Skin epidermis (tissue), 12 donors: ENCODE measurements at regions not wholly inside any gene's neighbourhood (a gene's known extent, or its start where the extent isn't known, plus 50 kb on each side); places are given as distances from the start of the nearest gene placed in this dataset.

ENCODE experiments used
- H3K27ac ChIP-seq, 21 experiments: fragments of 200-600 bp; sonication (generic) in 11 of 21; one replicate each; pipeline ENCODE4 v1.5.0; 2020; ENCODE audit warnings: mild to moderate bottlenecking in 3 of 21, inconsistent platforms in 2 of 21, moderate library complexity in 2 of 21
- H3K4me3 ChIP-seq, 7 experiments: fragments of 200-600 bp; sonication (generic) in 2 of 7; one replicate each; pipeline ENCODE4 v1.5.0; 2020; ENCODE audit warnings: inconsistent platforms in 2 of 7, mild to moderate bottlenecking in 2 of 7, moderate library complexity in 1 of 7

DNA sequence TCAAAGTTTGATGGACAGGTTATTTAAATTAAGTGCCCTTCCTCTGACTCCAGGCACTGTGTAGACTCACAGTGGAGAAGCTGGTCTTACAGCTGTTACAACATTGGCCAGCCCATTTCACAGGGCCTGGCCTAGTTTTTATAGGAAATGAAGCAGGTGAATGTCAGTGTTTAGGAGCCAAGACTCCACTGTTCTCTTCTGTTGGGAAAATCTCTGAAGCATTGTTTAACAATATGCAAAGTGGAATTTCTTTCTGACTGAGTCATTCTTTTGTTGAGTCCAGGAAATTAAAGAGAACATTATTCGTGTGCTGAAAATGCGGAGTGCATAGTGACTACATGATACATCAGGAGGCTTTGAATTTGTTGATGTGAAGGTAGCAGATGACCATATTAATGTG is 64.7 kb downstream of the ARRDC4 start:
- peak overlapping the region in 1 of 21 experiments; percentile 64 for H3K27ac ChIP-seq

DNA sequence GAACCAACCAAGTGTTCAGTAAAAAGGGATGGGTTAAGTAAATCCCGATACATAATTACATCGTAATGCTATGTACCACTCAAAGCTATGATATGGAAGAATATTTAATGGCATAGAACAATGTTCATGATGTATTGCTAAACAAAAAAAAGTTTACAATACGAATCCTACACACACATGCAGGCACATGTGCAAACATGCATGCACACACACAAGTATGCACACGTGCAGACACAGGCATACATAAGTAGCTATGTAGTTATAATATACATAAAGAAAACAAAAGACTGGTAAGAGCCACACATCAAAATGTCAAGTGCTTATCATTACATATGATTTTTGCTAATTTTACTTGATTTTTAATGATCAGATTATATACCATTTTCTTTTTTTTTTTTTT is 74.2 kb downstream of the ARRDC4 start:
- Histone ChIP-seq H3K4me3 (no peak overlapping the region), H3K27ac (peak overlapping the region in 2 of 21 experiments; percentile 8 to 44)

More for the DNA sequence above, 64.7 kb downstream of the ARRDC4 start:
- H3K4me3 ChIP-seq, result no peak overlapping the region

DNA sequence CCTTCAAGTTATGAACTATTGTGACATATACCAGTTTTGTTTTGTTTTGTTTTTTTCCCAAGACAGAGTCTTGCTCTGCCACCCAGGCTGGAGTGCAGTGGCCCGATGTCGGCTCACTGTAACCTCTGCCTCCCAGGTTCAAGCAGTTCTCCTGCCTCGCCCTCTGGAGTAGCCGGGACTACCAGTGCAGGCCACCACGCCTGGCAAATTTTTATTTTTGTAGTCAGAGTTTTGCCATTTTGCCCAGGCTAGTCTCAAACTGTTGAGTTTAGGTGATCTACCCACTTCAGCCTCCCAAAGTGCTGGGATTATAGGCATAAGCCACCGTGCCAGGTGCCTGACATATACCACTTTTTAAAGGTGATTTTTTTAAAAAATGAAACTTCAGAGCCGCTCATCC is 74.6 kb downstream of the ARRDC4 start:
- no peak overlapping the region for H3K4me3 ChIP-seq
- peak overlapping the region in 7 of 21 experiments; percentile 8 to 52 (median 37) for H3K27ac ChIP-seq

DNA sequence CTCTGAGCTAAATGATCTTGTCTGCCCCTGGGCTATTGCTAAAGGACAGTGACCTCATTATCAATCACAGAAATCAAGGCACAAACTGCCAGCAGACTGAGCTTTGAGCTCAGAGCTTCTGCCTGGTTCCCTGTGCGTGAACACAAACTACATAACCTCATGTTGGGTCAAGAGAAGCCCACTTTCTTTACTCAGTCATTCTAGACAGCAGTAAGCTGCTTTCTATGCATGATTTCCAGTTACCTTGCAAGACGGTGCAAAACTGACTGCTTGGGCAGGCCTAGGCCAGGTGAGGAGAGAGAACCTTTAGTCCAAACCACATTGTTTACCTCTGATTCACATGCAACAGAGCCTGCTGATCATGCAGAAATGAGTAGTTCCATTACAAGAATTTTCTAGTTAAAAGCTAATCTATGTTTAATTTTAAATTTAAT is 75.1 kb downstream of the ARRDC4 start:
- peak overlapping the region in 7 of 21 experiments; percentile 8 to 52 (median 37) for H3K27ac ChIP-seq
- H3K4me3 ChIP-seq, result no peak overlapping the region

DNA sequence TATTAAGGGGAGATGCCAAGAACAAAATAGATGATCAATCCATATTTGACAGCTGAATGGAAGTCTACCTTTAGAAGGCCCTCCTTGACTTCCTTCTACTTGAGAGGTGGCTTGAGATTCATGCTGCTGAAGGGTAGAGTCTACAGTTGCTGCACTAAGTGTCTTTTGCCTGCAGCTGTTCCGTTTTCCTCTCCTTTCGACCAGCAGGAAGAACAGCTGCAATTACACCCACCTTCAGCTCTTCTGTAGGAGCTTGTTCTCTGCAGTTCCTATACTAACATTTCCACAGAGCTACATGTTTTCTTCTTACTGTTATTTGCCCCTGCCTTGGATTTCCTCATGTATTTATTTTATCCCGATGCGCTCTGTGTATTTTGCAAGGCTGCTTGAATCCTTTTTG is 79.1 kb downstream of the ARRDC4 start:
- Histone ChIP-seq H3K4me3 (no peak overlapping the region), H3K27ac (no peak overlapping the region)

DNA sequence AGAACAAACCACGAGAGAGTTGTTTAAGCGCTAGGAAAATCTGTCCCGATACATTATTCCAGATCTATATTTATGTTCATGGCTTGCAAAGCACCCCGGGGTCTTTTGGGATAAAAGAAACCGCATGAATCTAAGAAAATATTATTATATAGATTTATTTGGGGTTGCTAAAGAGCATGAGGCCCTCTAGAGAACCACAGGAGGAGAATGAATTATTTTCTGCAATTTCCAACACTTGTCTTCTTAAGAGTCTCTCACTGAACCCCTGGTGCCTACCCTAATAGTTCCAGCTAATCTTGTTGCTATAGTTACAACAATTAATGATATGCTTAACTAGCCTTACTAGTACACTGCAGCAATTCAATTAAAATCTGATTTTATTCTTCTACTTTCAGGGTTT is 79.6 kb downstream of the ARRDC4 start:
- H3K27ac ChIP-seq, result no peak overlapping the region
- no peak overlapping the region for H3K4me3 ChIP-seq

DNA sequence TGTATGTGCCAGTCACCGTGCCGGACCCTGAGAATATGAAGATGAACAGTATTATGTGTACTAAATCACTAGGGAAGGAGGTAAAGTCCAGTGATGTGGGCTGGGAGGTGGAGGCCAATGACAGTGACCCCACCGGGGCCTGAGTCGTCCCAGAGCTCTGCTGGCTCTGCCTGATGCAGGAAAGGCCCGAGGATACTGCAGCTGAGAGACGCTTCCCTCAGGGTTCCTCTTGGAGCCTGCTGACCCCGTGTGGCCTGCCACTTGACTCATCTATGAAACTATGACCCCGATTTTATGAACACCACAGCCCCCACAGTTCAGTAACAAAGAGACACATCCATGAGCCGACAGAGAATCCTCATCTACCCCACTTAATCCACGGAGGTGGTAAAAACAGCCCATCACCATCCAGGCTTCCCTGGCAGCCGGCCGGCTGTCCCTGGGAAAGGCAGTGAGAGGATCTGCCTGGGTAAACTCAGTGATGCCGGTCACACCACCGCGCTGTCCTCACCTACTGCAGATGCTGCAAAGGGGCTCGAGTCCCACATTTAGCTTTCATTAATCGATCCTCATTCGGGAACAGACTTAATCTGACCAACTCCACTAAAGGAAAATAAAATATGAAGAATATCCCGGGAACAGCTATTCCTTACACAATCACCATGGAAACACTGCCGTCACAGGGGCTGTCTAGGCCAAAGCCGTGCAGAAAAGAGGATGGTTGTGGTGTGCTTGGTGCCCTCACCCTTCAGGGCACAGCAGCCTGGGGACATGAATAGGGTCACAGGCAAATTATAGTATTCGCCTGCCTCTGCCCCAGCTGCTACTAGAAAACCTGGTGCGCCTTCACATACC is 82.9 kb downstream of the ARRDC4 start:
- Histone ChIP-seq H3K27ac (no peak overlapping the region), H3K4me3 (no peak overlapping the region)

DNA sequence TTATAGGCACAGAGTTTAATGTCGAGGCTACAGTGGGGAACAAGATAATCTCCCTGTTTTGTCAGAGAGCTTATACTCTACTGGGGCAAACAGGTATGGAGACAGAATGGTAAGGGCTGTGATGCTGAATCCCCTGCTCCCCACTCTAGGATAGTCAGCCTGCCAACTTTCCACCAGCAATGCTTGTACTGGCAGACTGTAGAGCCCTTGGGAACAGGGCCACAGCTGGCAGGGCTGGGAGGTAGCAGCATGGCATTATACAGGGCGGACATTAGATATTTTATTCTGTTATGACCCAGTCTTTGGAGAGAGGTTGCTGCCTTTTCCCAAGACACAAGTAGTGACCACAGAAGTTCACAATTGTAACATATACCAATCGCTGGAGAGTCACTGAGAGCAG is 91.2 kb downstream of the ARRDC4 start:
- Histone ChIP-seq H3K4me3 (no peak overlapping the region), H3K27ac (no peak overlapping the region)

DNA sequence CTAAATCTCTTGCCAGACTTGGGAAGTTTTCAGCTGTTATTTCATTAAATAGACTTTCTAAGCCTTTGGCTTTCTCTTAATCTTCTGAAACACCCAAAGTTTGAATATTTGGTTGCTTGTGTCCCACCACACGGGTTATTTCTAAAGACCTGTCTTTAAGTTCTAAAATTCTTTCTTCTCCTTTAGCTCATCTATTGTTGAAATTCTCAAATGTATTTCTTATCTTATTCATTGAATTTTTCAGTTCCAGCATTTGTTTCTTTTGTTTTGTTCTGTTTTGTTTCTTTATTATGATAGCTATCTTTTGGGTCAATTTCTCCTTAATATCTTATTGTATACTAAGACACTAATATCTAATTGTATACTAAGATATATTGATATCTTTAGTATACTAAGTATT is 97.0 kb downstream of the ARRDC4 start:
- Histone ChIP-seq H3K4me3 (no peak overlapping the region), H3K27ac (no peak overlapping the region)

DNA sequence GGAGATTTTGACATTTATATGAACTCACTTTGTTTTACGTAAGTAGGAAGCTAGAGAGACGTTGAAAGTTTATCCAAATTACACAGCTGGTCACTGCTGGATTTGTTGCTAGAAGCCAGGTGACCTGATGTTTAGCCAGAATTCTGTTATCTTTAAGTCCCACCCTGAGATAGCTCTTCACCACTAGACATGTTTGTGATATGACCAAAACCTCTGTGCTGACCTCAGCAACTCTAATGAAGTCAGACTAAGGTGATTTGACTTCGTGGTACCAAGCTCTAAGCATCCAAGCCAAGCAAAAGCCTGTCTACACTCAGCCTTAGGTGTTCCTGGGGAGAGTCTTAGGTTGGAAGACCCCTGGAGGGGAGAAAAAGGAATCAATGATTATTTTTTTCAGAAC is 102.4 kb downstream of the ARRDC4 start:
- H3K27ac ChIP-seq, result peak overlapping the region in 1 of 21 experiments; percentile 22
- H3K4me3 ChIP-seq, result no peak overlapping the region

DNA sequence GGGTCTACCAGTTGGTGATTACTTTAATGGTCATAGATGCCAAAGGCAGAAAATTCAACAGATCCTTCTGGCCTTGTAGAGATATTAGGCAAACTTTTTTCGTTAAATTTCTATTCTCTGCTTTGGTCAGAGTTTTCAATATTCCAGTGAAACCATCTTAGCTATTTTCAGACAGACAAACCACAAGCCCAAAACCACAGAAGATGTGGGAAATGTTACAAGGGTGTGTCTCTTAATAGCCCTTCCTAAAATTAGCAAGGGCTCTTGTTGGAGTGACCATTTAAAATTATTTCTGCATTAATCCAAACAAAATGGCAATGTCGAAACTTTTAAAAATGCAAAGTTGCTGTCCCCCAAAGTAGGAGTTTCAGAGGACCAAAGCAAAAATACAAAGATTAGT is 102.8 kb downstream of the ARRDC4 start:
- H3K4me3 ChIP-seq, result no peak overlapping the region
- peak overlapping the region in 1 of 21 experiments; percentile 22 for H3K27ac ChIP-seq

DNA sequence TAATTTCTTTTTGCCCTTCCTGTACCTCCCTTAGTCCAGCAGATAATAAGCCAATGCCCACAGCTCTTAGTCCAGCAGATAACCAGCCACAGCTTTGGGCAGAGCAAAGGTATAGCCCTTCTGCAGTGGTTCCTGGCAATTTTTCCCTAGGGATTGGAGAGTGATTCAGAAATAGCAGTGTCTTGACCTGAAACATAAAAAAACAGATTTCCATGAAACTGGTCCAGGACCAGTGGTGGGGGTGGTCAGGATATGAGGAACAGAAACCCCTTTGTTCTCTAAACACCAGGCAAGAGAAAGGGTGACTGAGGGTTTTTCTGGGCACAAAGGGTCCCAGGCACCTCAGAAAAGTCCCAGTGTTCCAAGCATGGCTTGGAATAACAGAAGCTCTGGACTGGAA is 103.4 kb downstream of the ARRDC4 start:
- Histone ChIP-seq H3K27ac (no peak overlapping the region), H3K4me3 (no peak overlapping the region)

DNA sequence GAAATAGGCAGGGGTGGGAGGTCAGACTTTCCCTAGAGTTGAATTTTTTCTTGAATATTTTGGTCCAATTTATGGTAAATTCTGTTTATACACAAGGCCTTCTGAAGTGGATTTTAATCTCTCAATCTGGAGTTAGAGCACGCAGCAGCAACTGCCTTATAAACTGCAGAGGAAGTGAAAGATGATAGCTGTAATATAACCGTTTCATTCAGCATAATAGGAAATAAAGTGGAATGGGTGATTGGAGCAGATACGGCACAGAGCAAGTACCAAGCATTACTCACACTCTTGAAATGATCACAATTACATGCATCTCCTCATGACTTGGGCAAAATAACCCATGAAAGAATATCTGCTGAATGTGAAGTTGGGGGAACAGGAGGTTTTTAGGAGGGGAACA is 106.8 kb downstream of the ARRDC4 start:
- Histone ChIP-seq H3K27ac (no peak overlapping the region), H3K4me3 (no peak overlapping the region)

DNA sequence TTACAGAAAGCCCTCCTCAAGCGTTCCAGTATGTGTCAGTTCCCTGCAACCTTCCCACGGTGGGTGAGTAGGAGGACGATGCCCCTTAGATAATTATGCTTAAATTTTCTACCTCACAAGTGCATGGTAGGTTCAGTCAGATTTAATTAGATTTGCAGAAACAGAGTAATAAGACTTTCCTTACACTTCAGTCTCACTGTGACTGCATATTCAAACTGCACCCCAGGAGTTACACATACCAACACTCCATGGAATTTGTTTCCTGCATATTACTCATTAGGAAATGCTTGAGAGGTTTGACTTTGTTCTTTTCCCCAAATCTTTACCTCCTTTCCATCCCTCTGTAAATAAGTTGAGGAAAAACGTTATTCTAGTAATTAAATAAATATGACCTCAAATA is 108.8 kb downstream of the ARRDC4 start:
- no peak overlapping the region for H3K27ac ChIP-seq

DNA sequence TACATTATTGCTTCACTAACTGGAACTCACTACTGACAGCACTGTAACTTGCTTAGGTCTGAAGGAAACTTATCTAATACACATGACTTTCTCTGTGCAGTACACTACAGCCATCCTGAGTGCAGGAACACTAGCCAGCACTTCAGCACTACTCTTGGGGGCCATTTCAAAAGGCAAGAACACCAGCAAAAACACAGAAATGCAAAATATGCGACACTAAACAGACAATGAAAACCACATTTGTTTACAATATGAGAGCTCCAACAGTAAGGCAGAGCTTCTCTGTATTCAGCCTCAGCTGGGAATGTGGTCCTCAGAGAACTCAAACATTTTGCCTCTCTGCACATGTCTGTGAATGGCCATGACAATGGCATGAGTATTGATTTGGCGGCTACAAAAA is 109.6 kb downstream of the ARRDC4 start:
- Histone ChIP-seq H3K4me3 (no peak overlapping the region), H3K27ac (no peak overlapping the region)

More for the DNA sequence above, 108.8 kb downstream of the ARRDC4 start:
- H3K4me3 ChIP-seq, result no peak overlapping the region

DNA sequence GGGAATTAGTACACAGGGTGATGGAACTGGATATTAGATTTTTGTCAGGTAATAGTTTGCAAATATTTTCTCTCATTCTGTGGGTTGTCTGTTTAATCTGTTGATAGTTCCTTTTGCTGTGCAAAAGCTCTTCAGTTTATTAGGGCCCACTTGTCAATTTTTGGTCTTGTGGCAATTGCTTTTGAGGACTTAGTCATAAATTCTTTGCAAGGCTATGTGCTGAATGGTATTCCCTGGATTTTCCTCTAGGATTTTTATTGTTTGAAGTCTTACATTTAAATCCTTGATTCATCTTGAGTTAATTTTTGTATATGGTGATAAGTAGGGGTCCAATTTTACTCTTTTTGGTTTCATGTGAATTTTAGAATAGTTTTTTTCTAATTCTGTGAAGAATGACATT is 111.3 kb downstream of the ARRDC4 start:
- Histone ChIP-seq H3K4me3 (no peak overlapping the region), H3K27ac (no peak overlapping the region)

DNA sequence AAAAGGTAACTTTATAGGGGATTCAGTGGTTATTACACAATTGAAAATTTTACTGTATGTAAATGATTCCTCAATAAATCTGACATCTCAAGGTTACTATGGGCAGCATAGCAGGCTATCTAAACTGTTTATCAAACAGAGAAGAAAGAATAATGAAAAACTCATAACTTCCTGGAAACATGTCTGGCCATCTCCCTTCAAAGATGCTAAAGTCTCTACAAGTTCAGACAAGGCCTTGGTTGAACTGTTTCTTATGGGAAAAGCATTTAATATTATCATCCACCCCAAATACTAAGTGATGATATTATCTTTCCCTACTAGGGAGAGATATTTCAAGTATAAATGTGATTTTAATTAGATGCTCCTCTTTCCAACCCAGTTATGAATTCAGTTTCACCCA is 114.9 kb downstream of the ARRDC4 start:
- Histone ChIP-seq H3K4me3 (no peak overlapping the region), H3K27ac (peak overlapping the region in 7 of 21 experiments; percentile 13 to 85 (median 48))

DNA sequence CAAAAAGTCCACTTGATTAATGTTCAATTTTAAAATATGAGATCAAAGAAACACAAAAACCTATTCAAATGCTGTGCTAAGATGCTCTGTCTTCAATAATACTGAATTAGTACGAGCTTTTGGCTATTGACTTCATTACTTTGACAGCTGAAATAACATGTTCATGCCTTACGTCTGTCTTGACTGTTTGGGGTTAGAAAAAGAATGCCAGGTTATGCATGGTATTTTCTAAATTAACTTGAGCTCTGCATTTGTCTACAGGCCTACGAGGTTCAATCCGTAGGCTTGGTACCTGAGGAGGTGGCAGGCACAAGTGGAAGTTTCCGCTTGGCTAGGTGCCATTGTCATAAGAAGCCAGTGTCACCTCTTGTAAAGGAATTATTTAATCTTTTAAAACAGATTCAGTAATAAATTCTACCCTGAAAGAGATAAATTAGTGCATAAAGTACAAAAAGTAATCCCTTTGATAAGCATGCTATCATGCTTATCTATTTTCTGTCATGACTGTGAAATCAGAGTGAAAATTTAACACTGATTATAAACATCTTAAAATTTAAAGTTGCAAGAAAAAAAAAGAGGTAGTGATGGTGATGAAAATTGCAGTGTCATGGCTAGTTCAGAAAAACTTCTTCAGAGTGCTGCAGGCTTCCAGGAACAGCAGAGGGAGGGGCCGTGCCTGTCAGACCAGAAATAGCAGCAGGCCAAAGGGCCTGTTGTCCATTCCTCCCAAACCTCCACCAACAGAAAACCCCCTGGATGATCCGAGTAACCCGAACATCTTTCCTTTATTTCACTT is 115.7 kb downstream of the ARRDC4 start:
- Histone ChIP-seq H3K4me3 (no peak overlapping the region), H3K27ac (peak overlapping the region in 17 of 21 experiments; percentile 10 to 85 (median 63))

DNA sequence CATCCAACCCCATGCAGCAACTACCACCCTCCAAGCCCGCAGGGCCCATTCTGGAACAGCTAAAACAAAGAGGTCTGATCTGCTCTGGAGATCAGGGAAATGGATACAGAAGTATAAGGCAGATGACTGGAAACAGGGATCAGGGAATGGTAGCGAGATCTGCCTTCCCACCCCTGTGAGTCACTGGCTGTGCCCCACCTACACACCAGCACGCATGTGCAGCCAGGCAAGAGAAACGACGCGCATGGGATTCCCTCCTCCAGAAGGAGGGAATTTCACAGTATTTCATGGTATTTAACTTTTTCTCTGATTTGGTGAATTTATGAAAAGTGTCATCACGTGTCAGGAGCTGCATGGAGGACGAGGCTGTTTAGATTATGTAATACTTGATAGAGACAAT is 116.7 kb downstream of the ARRDC4 start:
- Histone ChIP-seq H3K27ac (peak overlapping the region in 19 of 21 experiments; percentile 10 to 85 (median 63)), H3K4me3 (no peak overlapping the region)

DNA sequence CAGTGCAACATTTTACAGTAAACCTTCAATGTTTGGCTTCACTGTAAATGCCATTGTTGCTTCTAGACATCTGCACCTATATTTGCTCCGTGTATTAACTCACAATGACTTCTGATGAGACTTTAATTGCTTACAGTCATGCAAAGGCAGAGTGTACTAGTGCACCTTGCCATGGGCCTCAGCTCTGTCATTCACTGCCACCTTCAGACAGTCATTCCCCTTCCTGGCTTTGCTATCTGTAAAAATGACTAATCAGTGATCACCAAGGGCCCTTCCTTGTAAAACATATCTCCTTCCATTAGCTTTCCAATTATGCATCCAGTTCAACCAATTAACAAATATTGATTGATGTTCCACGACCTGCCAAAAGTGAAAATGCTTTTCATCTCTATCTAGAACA is 120.3 kb downstream of the ARRDC4 start:
- Histone ChIP-seq H3K4me3 (no peak overlapping the region), H3K27ac (no peak overlapping the region)
